CD14-positive monocyte (primary cell): ENCODE measurements at regions not wholly inside any gene's neighbourhood (a gene's known extent, or its start where the extent isn't known, plus 50 kb on each side); places are given as distances from the start of the nearest gene placed in this dataset.

Experiments
- DNase-seq, 3 donors: peaks; one replicate each; pipeline ENCODE4 v3.0.0-alpha.2; 2011 to 2022
- H2AFZ ChIP-seq: 2 replicates; pipeline ENCODE4 v1.6.0; 2012; ENCODE audit warnings: mild to moderate bottlenecking, low read depth, low read length, inconsistent platforms; ENCODE audit not compliant: insufficient read depth, poor library complexity, severe bottlenecking
- H3K27ac ChIP-seq, 2 donors: 1 replicate in 1 of 2; 2 replicates in 1 of 2; pipeline ENCODE4 v1.5.1; 2012 to 2013; ENCODE audit warnings: low read length in 2 of 2, control low read depth in 1 of 2, inconsistent platforms in 1 of 2, low read depth in 1 of 2, mild to moderate bottlenecking in 1 of 2
- H3K27me3 ChIP-seq, 2 donors: one replicate each; pipeline versions ENCODE4 v1.6.0 to v1.6.1; 2011 to 2013; ENCODE audit warnings: low read length in 2 of 2; ENCODE audit not compliant: control insufficient read depth in 2 of 2, insufficient read depth in 2 of 2
- H3K36me3 ChIP-seq, 2 donors: replicated peaks in 1 of 2; 1 replicate in 1 of 2; 2 replicates in 1 of 2; pipeline versions ENCODE4 v1.5.1 to v1.6.1; 2012 to 2013; ENCODE audit warnings: low read length in 2 of 2, control low read depth in 1 of 2, inconsistent platforms in 1 of 2, mild to moderate bottlenecking in 1 of 2; ENCODE audit not compliant: insufficient read depth in 2 of 2, control insufficient read depth in 1 of 2
- H3K4me1 ChIP-seq, 2 donors: 1 replicate in 1 of 2; 2 replicates in 1 of 2; pipeline versions ENCODE4 v1.5.1 to v1.6.1; 2012 to 2013; ENCODE audit warnings: low read length in 2 of 2, control low read depth in 1 of 2, inconsistent platforms in 1 of 2, mild to moderate bottlenecking in 1 of 2, moderate library complexity in 1 of 2; ENCODE audit not compliant: insufficient read depth in 2 of 2, control insufficient read depth in 1 of 2
- H3K4me2 ChIP-seq: replicated peaks from 2 replicates; pipeline ENCODE3; 2012; ENCODE audit warnings: low read length, moderate library complexity, mild to moderate bottlenecking; ENCODE audit not compliant: poor library complexity, severe bottlenecking; ENCODE audit errors: extremely low read depth
- H3K4me3 ChIP-seq, 3 experiments: fragments of 200-600 bp in 1 of 3; sonication (generic) in 1 of 3; replicated peaks in 1 of 3; 1 replicate in 2 of 3; 2 replicates in 1 of 3; pipeline ENCODE4 v1.5.1; 2011 to 2013; ENCODE audit warnings: low read length in 3 of 3, mild to moderate bottlenecking in 3 of 3, control low read depth in 2 of 3, low read depth in 2 of 3, inconsistent platforms in 1 of 3, moderate library complexity in 1 of 3
- H3K79me2 ChIP-seq: 2 replicates; pipeline ENCODE4 v1.6.0; 2012; ENCODE audit warnings: mild to moderate bottlenecking, control low read depth, inconsistent platforms, low read length, moderate library complexity; ENCODE audit not compliant: insufficient read depth
- H3K9ac ChIP-seq: 2 replicates; pipeline ENCODE4 v1.6.0; 2017; ENCODE audit warnings: low read length, mild to moderate bottlenecking; ENCODE audit not compliant: insufficient read depth, poor library complexity, severe bottlenecking
- H3K9me3 ChIP-seq, 2 donors: replicated peaks in 1 of 2; 1 replicate in 1 of 2; 2 replicates in 1 of 2; pipeline versions ENCODE4 v1.5.1 to v1.6.1; 2012 to 2013; ENCODE audit warnings: low read length in 2 of 2, control low read depth in 1 of 2; ENCODE audit not compliant: control insufficient read depth in 1 of 2, insufficient read depth in 1 of 2
- H4K20me1 ChIP-seq: 2 replicates; pipeline ENCODE4 v1.6.0; 2012; ENCODE audit warnings: mild to moderate bottlenecking, low read length, control low read depth, moderate library complexity; ENCODE audit not compliant: insufficient read depth
- H3K27ac Mint-ChIP-seq, 7 donors: one replicate each; pipeline ENCODE4 v1.8.0; 2020; ENCODE audit warnings: mild to moderate bottlenecking in 7 of 7, mixed read lengths in 7 of 7, moderate library complexity in 6 of 7, inconsistent platforms in 2 of 7
- H3K27me3 Mint-ChIP-seq, 3 donors: one replicate each; pipeline ENCODE4 v1.8.0; 2021 to 2022; ENCODE audit warnings: low read depth in 3 of 3, mild to moderate bottlenecking in 3 of 3, mixed read lengths in 3 of 3, moderate library complexity in 3 of 3, inconsistent platforms in 1 of 3
- H3K36me3 Mint-ChIP-seq, 2 donors: one replicate each; pipeline ENCODE4 v1.8.0; 2020; ENCODE audit warnings: mixed read lengths in 2 of 2, inconsistent platforms in 1 of 2, mild to moderate bottlenecking in 1 of 2
- H3K4me1 Mint-ChIP-seq: one replicate; pipeline ENCODE4 v1.8.0; 2020; ENCODE audit warnings: mild to moderate bottlenecking, mixed read lengths
- H3K4me3 Mint-ChIP-seq, 2 donors: one replicate each; pipeline ENCODE4 v1.8.0; 2020; ENCODE audit warnings: mild to moderate bottlenecking in 2 of 2, mixed read lengths in 2 of 2, moderate library complexity in 1 of 2
- H3K9me3 Mint-ChIP-seq, 7 donors: one replicate each; pipeline ENCODE4 v1.8.0; 2020 to 2022; ENCODE audit warnings: mixed read lengths in 7 of 7, mild to moderate bottlenecking in 6 of 7, moderate library complexity in 6 of 7, inconsistent platforms in 2 of 7
- CTCF ChIP-seq: fragments of 200-600 bp; IDR thresholded peaks from one replicate; pipeline ENCODE4 v1.8.0; 2022; ENCODE audit warnings: antibody characterized with exemption, mild to moderate bottlenecking
- WGBS: methylation state at CpG from one replicate; pipeline ENCODE4 v1.1.5; 2013; ENCODE audit warnings: missing lambda C conversion rate; ENCODE audit not compliant: insufficient coverage; 5-methylcytosine and 5-hydroxymethylcytosine counted together
- intact Hi-C, 2 donors: fragments of 100-400 bp; cut with micrococcal nuclease; formaldehyde crosslinking; loops; one replicate each; pipeline versions ENCODE4 v1.15.0 to v1.15.1; 2023

- peaks cover 0 to 2% (median 0%) of the 10 kb centered on the region in 7 donors for H3K9me3 Mint-ChIP-seq
- no peak overlapping the region for H3K4me3 ChIP-seq
- H3K27ac Mint-ChIP-seq, result no peak overlapping the region
- H3K27ac ChIP-seq, result no peak overlapping the region
- TF ChIP-seq CTCF, result no peak
- 96% methylated on average over 4 of the region's 5 CpGs for WGBS
- H3K4me2 ChIP-seq, result no peak overlapping the region
- no peak overlapping the region for H2AFZ ChIP-seq
- no peak for DNase-seq
- H3K9me3 ChIP-seq, result no peaks in the 10 kb centered on the region
- no peaks in the 10 kb centered on the region for H4K20me1 ChIP-seq
- H3K27me3 Mint-ChIP-seq, result peaks cover 0 to 2% (median 0%) of the 10 kb centered on the region in 3 donors
- H3K36me3 Mint-ChIP-seq, result no peaks in the 10 kb centered on the region
- H3K4me1 Mint-ChIP-seq, result no peaks in the 10 kb centered on the region
- H3K4me1 ChIP-seq, result no peaks in the 10 kb centered on the region
- intact Hi-C loops, result no loop called here
- H3K4me3 Mint-ChIP-seq, result no peak overlapping the region
- no peaks in the 10 kb centered on the region for H3K36me3 ChIP-seq
- no peaks in the 10 kb centered on the region for H3K27me3 ChIP-seq
- no peaks in the 10 kb centered on the region for H3K79me2 ChIP-seq
- no peak overlapping the region for H3K9ac ChIP-seq
Observed at GRCh38 chr18:28584731-28585130, 407.8 kb upstream of the CDH2 start.

- no peaks in the 10 kb centered on the region for H3K36me3 ChIP-seq
- Mint-ChIP-seq H3K4me3 (no peak overlapping the region), H3K9me3 (peaks cover 0 to 2% (median 0%) of the 10 kb centered on the region in 7 donors), H3K36me3 (no peaks in the 10 kb centered on the region), H3K27ac (no peak overlapping the region), H3K4me1 (no peaks in the 10 kb centered on the region), H3K27me3 (peaks cover 0 to 2% (median 0%) of the 10 kb centered on the region in 3 donors)
- H4K20me1 ChIP-seq, result no peaks in the 10 kb centered on the region
- no CpG with 5 or more reads among the region's 2 CpGs for WGBS
- no peak overlapping the region for H3K4me2 ChIP-seq
- no peak overlapping the region for H3K27ac ChIP-seq
- no peak overlapping the region for H2AFZ ChIP-seq
- H3K4me3 ChIP-seq, result no peak overlapping the region
- H3K79me2 ChIP-seq, result no peaks in the 10 kb centered on the region
- H3K9me3 ChIP-seq, result no peaks in the 10 kb centered on the region
- no peaks in the 10 kb centered on the region for H3K27me3 ChIP-seq
- TF ChIP-seq CTCF, result no peak
- H3K4me1 ChIP-seq, result no peaks in the 10 kb centered on the region
- H3K9ac ChIP-seq, result no peak overlapping the region
- DNase-seq, result no peak
- intact Hi-C loops, result no loop called here
Observed at GRCh38 chr18:28582724-28583123, 405.8 kb upstream of the CDH2 start.
